ENCODE measurements at regions not wholly inside any gene's neighbourhood (a gene's known extent, or its start where the extent isn't known, plus 50 kb on each side); places are given as distances from the start of the nearest gene placed in this dataset.

DNA sequence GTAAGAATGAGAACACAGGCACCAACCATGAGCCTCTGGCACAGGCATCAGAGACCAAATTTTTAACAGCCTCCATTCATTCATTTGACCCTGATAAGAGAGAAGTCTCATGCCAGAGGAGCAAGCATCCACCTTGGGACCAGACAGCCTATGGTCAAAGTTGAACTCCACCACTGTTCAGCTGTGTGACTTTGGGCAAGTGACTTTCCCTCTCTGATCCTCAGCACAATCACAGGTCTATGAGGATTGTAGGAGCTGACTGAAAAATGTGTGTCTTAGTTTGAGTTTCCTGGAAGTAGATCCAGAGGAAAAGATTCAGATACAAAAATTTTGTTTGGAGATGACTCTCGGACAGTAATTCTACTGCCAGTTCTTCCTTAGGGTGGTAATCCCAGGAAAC, 645.1 kb upstream of the DEFB115 start:
- TF ChIP-seq, protein P1, sequence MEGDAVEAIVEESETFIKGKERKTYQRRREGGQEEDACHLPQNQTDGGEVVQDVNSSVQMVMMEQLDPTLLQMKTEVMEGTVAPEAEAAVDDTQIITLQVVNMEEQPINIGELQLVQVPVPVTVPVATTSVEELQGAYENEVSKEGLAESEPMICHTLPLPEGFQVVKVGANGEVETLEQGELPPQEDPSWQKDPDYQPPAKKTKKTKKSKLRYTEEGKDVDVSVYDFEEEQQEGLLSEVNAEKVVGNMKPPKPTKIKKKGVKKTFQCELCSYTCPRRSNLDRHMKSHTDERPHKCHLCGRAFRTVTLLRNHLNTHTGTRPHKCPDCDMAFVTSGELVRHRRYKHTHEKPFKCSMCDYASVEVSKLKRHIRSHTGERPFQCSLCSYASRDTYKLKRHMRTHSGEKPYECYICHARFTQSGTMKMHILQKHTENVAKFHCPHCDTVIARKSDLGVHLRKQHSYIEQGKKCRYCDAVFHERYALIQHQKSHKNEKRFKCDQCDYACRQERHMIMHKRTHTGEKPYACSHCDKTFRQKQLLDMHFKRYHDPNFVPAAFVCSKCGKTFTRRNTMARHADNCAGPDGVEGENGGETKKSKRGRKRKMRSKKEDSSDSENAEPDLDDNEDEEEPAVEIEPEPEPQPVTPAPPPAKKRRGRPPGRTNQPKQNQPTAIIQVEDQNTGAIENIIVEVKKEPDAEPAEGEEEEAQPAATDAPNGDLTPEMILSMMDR (IDR thresholded peaks at IDR 0.05), result no peak
- TF ChIP-seq POLR2A (IDR thresholded peaks at IDR 0.05; ENCODE audit: low read depth) (no peak), EP300 (IDR thresholded peaks at IDR 0.05) (no peak), POLR2AphosphoS5 (IDR thresholded peaks at IDR 0.05) (no peak)
